Hepatocyte (in vitro differentiated cells): ENCODE measurements at regions not wholly inside any gene's neighbourhood (a gene's known extent, or its start where the extent isn't known, plus 50 kb on each side); places are given as distances from the start of the nearest gene placed in this dataset.

Source experiments
- DNase-seq: peaks from one replicate; pipeline ENCODE4 v3.0.0-alpha.2; 2016; ENCODE audit warnings: low spot score
- H2AFZ ChIP-seq: fragments of 200-600 bp; sonication (generic); 2 replicates; pipeline ENCODE4 v1.6.0; 2016; ENCODE audit warnings: antibody characterized with exemption, mild to moderate bottlenecking
- H3K27ac ChIP-seq: fragments of 200-600 bp; sonication (generic); 2 replicates; pipeline ENCODE4 v1.5.1; 2016; ENCODE audit warnings: mild to moderate bottlenecking
- H3K27me3 ChIP-seq: fragments of 200-600 bp; sonication (generic); 2 replicates; pipeline ENCODE4 v1.6.1; 2016
- H3K36me3 ChIP-seq: fragments of 200-600 bp; sonication (generic); replicated peaks from 2 replicates; pipeline ENCODE4 v1.5.1; 2016; ENCODE audit warnings: low read depth; ENCODE audit not compliant: insufficient read depth
- H3K4me1 ChIP-seq: fragments of 200-600 bp; sonication (generic); 2 replicates; pipeline ENCODE4 v1.5.1; 2016; ENCODE audit warnings: mild to moderate bottlenecking, moderate library complexity; ENCODE audit not compliant: insufficient read depth
- H3K4me2 ChIP-seq: fragments of 200-600 bp; sonication (generic); 2 replicates; pipeline ENCODE4 v1.6.0; 2016
- H3K4me3 ChIP-seq: fragments of 200-600 bp; sonication (generic); 2 replicates; pipeline ENCODE4 v1.5.1; 2016; ENCODE audit warnings: mild to moderate bottlenecking
- H3K79me2 ChIP-seq: fragments of 200-600 bp; sonication (generic); 2 replicates; pipeline ENCODE4 v1.6.0; 2017; ENCODE audit warnings: mild to moderate bottlenecking
- H3K9me2 ChIP-seq: fragments of 200-600 bp; sonication (generic); replicated peaks from 2 replicates; pipeline ENCODE4 v1.6.0; 2017; ENCODE audit warnings: mild to moderate bottlenecking; ENCODE audit not compliant: insufficient read depth
- H3K9me3 ChIP-seq: fragments of 200-600 bp; sonication (generic); 2 replicates; pipeline ENCODE4 v1.5.1; 2016; ENCODE audit warnings: low read depth, mild to moderate bottlenecking
- H4K20me1 ChIP-seq: fragments of 200-600 bp; sonication (generic); 2 replicates; pipeline ENCODE4 v1.6.0; 2016; ENCODE audit warnings: mild to moderate bottlenecking; ENCODE audit not compliant: insufficient read depth, poor library complexity, severe bottlenecking
- CTCF ChIP-seq: fragments of 200-600 bp; sonication (generic); IDR thresholded peaks from 2 replicates; pipeline ENCODE4 v1.5.1; 2016; ENCODE audit warnings: antibody characterized with exemption, mild to moderate bottlenecking; ENCODE audit not compliant: poor library complexity
- EZH2 ChIP-seq: fragments of 200-600 bp; sonication (generic); IDR thresholded peaks from 2 replicates; pipeline ENCODE4 v1.6.1; 2016; ENCODE audit warnings: antibody characterized with exemption, mild to moderate bottlenecking, borderline replicate concordance
- EZH2phosphoT487 ChIP-seq: fragments of 200-600 bp; sonication (generic); IDR thresholded peaks from one replicate; pipeline ENCODE4 v1.6.1; 2018; ENCODE audit warnings: antibody characterized with exemption, mild to moderate bottlenecking, low read depth, moderate library complexity; ENCODE audit not compliant: unreplicated experiment, severe bottlenecking
- WGBS: methylation state at CpG from one replicate; pipeline ENCODE4 v1.1.6; 2016; ENCODE audit warnings: low lambda C conversion rate; ENCODE audit errors: missing lambda C conversion rate; 5-methylcytosine and 5-hydroxymethylcytosine counted together

- Histone ChIP-seq H3K4me3 (no peak overlapping the region), H3K79me2 (no peaks in the 10 kb centered on the region), H3K9me2 (no peaks in the 10 kb centered on the region), H3K27me3 (no peaks in the 10 kb centered on the region), H3K4me2 (no peak overlapping the region), H3K36me3 (no peaks in the 10 kb centered on the region), H3K4me1 (no peaks in the 10 kb centered on the region), H3K9me3 (no peaks in the 10 kb centered on the region), H2AFZ (no peak overlapping the region), H4K20me1 (no peaks in the 10 kb centered on the region), H3K27ac (no peak overlapping the region)
- no peak for DNase-seq
- 94% methylated on average over 1 of the region's 1 CpG for WGBS
- no peak for TF ChIP-seq CTCF
- no peak for TF ChIP-seq EZH2
- TF ChIP-seq EZH2phosphoT487, result no peak
Observed at GRCh38 chr13:33910255-33910654, 92.3 kb downstream of the RFC3 start.

- no peak overlapping the region for H2AFZ ChIP-seq
- H3K36me3 ChIP-seq, result no peaks in the 10 kb centered on the region
- DNase-seq, result no peak
- TF ChIP-seq EZH2 (no peak), CTCF (no peak), EZH2phosphoT487 (no peak)
- no peaks in the 10 kb centered on the region for H3K79me2 ChIP-seq
- H4K20me1 ChIP-seq, result no peaks in the 10 kb centered on the region
- no peak overlapping the region for H3K27ac ChIP-seq
- 99% methylated on average over 3 of the region's 3 CpGs for WGBS
- no peak overlapping the region for H3K4me3 ChIP-seq
- no peaks in the 10 kb centered on the region for H3K27me3 ChIP-seq
- no peaks in the 10 kb centered on the region for H3K4me1 ChIP-seq
- H3K4me2 ChIP-seq, result no peak overlapping the region
- no peaks in the 10 kb centered on the region for H3K9me2 ChIP-seq
- H3K9me3 ChIP-seq, result no peaks in the 10 kb centered on the region
Observed at GRCh38 chr13:33911521-33911920, 93.6 kb downstream of the RFC3 start.

GRCh38 chr13:33913829-33914228 is 95.9 kb downstream of the RFC3 start:
- H2AFZ ChIP-seq, result no peak overlapping the region
- H4K20me1 ChIP-seq, result no peaks in the 10 kb centered on the region
- no peak overlapping the region for H3K4me2 ChIP-seq
- no peaks in the 10 kb centered on the region for H3K4me1 ChIP-seq
- TF ChIP-seq CTCF (no peak), EZH2phosphoT487 (no peak), EZH2 (no peak)
- H3K4me3 ChIP-seq, result no peak overlapping the region
- no peak overlapping the region for H3K27ac ChIP-seq
- over 99% methylated on average over 3 of the region's 3 CpGs for WGBS
- H3K9me2 ChIP-seq, result no peaks in the 10 kb centered on the region
- no peaks in the 10 kb centered on the region for H3K79me2 ChIP-seq
- no peaks in the 10 kb centered on the region for H3K27me3 ChIP-seq
- H3K9me3 ChIP-seq, result no peaks in the 10 kb centered on the region
- DNase-seq, result no peak
- no peaks in the 10 kb centered on the region for H3K36me3 ChIP-seq

GRCh38 chr13:33917190-33917589 is 99.2 kb downstream of the RFC3 start:
- Histone ChIP-seq H2AFZ (no peak overlapping the region), H4K20me1 (no peaks in the 10 kb centered on the region), H3K4me2 (no peak overlapping the region), H3K9me3 (no peaks in the 10 kb centered on the region), H3K4me1 (no peaks in the 10 kb centered on the region), H3K36me3 (no peaks in the 10 kb centered on the region), H3K79me2 (no peaks in the 10 kb centered on the region), H3K27ac (no peak overlapping the region), H3K27me3 (no peaks in the 10 kb centered on the region), H3K4me3 (no peak overlapping the region), H3K9me2 (no peaks in the 10 kb centered on the region)
- DNase-seq, result no peak
- TF ChIP-seq EZH2phosphoT487 (no peak), CTCF (no peak)
- 55% methylated on average over 4 of the region's 4 CpGs for WGBS
